ENCODE measurements at regions not wholly inside any gene's neighbourhood (a gene's known extent, or its start where the extent isn't known, plus 50 kb on each side); places are given as distances from the start of the nearest gene placed in this dataset.
A peak's percentile ranks its signal among the peaks of the same experiment; 100 is the strongest.

DNA sequence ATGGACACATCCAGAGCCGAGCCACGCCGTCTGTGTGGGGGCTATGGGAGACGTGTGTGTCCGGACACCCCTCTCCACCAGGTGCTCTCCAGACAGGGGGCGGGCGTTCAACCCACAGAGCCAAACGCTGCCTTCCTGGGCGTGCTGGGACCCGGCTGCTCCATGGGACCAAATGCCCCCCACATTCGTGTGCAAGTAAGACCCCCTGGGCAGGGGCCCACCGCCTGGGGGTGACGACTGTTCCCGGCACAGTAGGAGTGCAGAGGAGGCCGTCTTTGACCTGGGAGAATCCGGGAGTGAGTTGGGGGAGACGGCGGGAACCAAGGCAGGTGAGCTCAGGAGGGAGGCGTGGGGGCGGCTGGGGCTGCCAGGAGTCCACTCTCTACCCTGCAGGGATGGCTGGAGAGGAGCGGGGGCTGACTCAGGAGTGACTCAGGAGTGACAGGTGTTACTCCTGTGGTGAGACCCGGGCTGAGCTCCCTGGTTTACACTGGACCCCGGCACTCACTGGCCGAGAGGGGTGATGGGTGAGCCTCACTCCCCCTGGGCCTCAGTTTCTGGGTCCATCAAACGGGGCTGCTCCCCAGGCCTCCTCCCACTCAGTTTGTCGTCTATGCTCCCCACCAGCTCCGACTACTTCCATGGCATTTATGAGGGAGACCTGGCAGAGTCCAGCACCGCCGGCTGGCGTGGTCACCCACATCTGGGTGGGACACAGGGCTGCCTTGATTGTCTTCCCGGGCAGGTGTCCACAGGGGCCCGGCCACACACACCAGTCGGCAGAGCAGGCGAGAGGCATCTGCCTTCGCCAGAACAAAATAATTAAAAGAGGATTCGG lies 95.0 kb downstream of the MICALL2 start:
- H3K4me3 ChIP-seq (ENCODE audit: low read depth, low read length), result no peak overlapping the region
- H3K27me3 ChIP-seq (ENCODE audit: control insufficient read depth, insufficient read depth, low read length), result peaks cover 9% of the 10 kb centered on the region
- DNase-seq (ENCODE audit: low read depth), result peak; percentile 4
- H3K36me3 ChIP-seq (ENCODE audit: control insufficient read depth, insufficient read depth, low read length), result no peaks in the 10 kb centered on the region
- TF ChIP-seq, protein P1, sequence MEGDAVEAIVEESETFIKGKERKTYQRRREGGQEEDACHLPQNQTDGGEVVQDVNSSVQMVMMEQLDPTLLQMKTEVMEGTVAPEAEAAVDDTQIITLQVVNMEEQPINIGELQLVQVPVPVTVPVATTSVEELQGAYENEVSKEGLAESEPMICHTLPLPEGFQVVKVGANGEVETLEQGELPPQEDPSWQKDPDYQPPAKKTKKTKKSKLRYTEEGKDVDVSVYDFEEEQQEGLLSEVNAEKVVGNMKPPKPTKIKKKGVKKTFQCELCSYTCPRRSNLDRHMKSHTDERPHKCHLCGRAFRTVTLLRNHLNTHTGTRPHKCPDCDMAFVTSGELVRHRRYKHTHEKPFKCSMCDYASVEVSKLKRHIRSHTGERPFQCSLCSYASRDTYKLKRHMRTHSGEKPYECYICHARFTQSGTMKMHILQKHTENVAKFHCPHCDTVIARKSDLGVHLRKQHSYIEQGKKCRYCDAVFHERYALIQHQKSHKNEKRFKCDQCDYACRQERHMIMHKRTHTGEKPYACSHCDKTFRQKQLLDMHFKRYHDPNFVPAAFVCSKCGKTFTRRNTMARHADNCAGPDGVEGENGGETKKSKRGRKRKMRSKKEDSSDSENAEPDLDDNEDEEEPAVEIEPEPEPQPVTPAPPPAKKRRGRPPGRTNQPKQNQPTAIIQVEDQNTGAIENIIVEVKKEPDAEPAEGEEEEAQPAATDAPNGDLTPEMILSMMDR (IDR thresholded peaks at IDR 0.05; ENCODE audit: insufficient read depth, low read length, severe bottlenecking), result no peak
- no peak for FAIRE-seq

- H3K4me3 ChIP-seq (ENCODE audit: low read depth, low read length), result no peak overlapping the region
- TF ChIP-seq, protein P1 (IDR thresholded peaks at IDR 0.05; ENCODE audit: insufficient read depth, low read length, severe bottlenecking), result no peak
- FAIRE-seq, result no peak
Observed at GRCh38 chr7:1364906-1365570, 94.2 kb downstream of the MICALL2 start.

DNA sequence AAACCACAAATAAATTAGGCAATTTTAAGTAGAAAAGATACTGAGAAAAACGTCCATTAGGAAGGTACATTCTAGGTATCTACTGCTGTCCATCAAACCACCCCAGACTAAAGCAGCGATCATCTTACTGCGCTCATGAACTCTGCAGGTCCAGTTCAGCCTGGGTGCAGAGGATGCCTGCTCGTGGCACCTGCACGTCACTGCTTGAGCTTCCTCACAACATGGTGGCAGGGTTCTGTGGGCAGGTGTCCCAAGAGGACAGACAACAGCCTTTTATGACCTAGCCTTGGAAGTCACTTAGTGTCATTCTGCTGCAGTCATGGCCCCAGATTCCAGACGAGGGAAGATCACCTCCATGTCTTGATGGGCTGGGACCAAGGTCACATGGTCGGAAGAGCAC lies 93.4 kb downstream of the MICALL2 start:
- FAIRE-seq, result no peak
- no peak overlapping the region for H3K4me3 ChIP-seq (ENCODE audit: low read depth, low read length)
- H3K27me3 ChIP-seq (ENCODE audit: control insufficient read depth, insufficient read depth, low read length), result peaks cover 9% of the 10 kb centered on the region
- no peak for DNase-seq (ENCODE audit: low read depth)
- H3K36me3 ChIP-seq (ENCODE audit: control insufficient read depth, insufficient read depth, low read length), result no peaks in the 10 kb centered on the region
- TF ChIP-seq, protein P1 (IDR thresholded peaks at IDR 0.05; ENCODE audit: insufficient read depth, low read length, severe bottlenecking), result no peak

More at GRCh38 chr7:1364906-1365570, 94.2 kb downstream of the MICALL2 start:
- DNase-seq (ENCODE audit: low read depth), result no peak
- Histone ChIP-seq H3K36me3 (ENCODE audit: control insufficient read depth, insufficient read depth, low read length) (no peaks in the 10 kb centered on the region), H3K27me3 (ENCODE audit: control insufficient read depth, insufficient read depth, low read length) (peaks cover 9% of the 10 kb centered on the region)

DNA sequence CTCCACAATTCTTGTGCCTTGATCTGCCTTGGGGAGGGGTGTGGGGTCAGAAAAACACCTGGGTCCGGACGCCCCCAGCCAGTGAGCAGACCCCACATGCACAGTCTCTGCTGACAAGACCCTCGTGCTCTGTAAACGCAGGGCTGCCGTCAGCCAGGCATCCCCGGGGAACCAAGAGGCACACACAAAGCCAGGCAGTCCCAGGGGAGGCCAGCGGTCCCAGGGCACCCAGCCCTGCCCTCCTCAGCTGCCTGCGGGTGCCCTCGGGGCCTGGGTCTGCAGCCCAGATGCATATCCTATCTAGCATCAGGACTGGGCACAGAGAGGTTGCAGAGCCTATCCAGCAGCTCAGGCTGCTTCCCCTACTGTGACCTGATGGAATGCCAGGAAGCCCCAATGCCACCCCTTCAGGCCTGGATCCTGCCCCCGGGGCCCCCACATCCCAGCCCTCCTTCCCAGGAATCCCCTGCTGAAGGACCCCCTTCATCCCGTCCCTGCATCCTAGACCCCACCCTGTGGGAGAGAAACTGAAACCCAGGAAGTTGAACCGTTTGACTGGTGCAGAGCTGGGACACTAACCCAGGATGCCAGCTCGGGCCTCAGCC lies 92.4 kb downstream of the MICALL2 start:
- Histone ChIP-seq H3K4me3 (ENCODE audit: low read depth, low read length) (no peak overlapping the region), H3K36me3 (ENCODE audit: control insufficient read depth, insufficient read depth, low read length) (no peaks in the 10 kb centered on the region), H3K27me3 (ENCODE audit: control insufficient read depth, insufficient read depth, low read length) (peaks cover 9% of the 10 kb centered on the region)
- FAIRE-seq (no peak), DNase-seq (ENCODE audit: low read depth) (no peak)
- TF ChIP-seq, protein P1 (IDR thresholded peaks at IDR 0.05; ENCODE audit: insufficient read depth, low read length, severe bottlenecking), result no peak

GRCh38 chr7:1367501-1368183 lies 91.6 kb downstream of the MICALL2 start:
- no peak for FAIRE-seq
- Histone ChIP-seq H3K36me3 (ENCODE audit: control insufficient read depth, insufficient read depth, low read length) (no peaks in the 10 kb centered on the region), H3K4me3 (ENCODE audit: low read depth, low read length) (no peak overlapping the region), H3K27me3 (ENCODE audit: control insufficient read depth, insufficient read depth, low read length) (peaks cover 9% of the 10 kb centered on the region)
- TF ChIP-seq, protein P1 (IDR thresholded peaks at IDR 0.05; ENCODE audit: insufficient read depth, low read length, severe bottlenecking), result no peak
- no peak for DNase-seq (ENCODE audit: low read depth)

All from bronchial epithelial cell (primary cell).